ENCODE measurements at regions not wholly inside any gene's neighbourhood (a gene's known extent, or its start where the extent isn't known, plus 50 kb on each side); places are given as distances from the start of the nearest gene placed in this dataset.

- intact Hi-C loops (cut with micrococcal nuclease): no loop called here
- no peaks in the 10 kb centered on the region for H3K36me3 Mint-ChIP-seq
- H3K36me3 ChIP-seq (ENCODE audit: control insufficient read depth, insufficient read depth, low read length): no peaks in the 10 kb centered on the region
- H3K4me3 Mint-ChIP-seq: no peak overlapping the region
- H3K4me1 ChIP-seq (ENCODE audit: control insufficient read depth, insufficient read depth, low read length): no peaks in the 10 kb centered on the region
- no peaks in the 10 kb centered on the region for H3K27me3 ChIP-seq (ENCODE audit: control insufficient read depth, insufficient read depth, low read length)
- peaks cover 5 to 32% of the 10 kb centered on the region in 2 donors for H3K27me3 Mint-ChIP-seq (ENCODE audit: low read depth in 2 of 2)
- no peak overlapping the region for H3K4me3 ChIP-seq (ENCODE audit: low read length)
- no peak for TF ChIP-seq CTCF (IDR thresholded peaks at IDR 0.05)
- ATAC-seq (no peak), DNase-seq (no peak)
- no peaks in the 10 kb centered on the region for H3K9me3 ChIP-seq (ENCODE audit: control insufficient read depth, insufficient read depth, low read length)
- no peak overlapping the region for H3K27ac Mint-ChIP-seq
- H3K27ac ChIP-seq (ENCODE audit: low read length): no peak overlapping the region
- 87% methylated on average over 10 of the region's 10 CpGs for WGBS (ENCODE audit: insufficient coverage)
- H3K9me3 Mint-ChIP-seq: no peaks in the 10 kb centered on the region
- H3K4me1 Mint-ChIP-seq: no peaks in the 10 kb centered on the region
Observed at GRCh38 chr3:150346981-150347863, 60.9 kb upstream of the TSC22D2 start.

- DNase-seq (no peak), ATAC-seq (no peak)
- no peaks in the 10 kb centered on the region for H3K36me3 Mint-ChIP-seq
- Histone ChIP-seq H3K36me3 (ENCODE audit: control insufficient read depth, insufficient read depth, low read length) (no peaks in the 10 kb centered on the region), H3K4me3 (ENCODE audit: low read length) (no peak overlapping the region), H3K9me3 (ENCODE audit: control insufficient read depth, insufficient read depth, low read length) (no peaks in the 10 kb centered on the region), H3K4me1 (ENCODE audit: control insufficient read depth, insufficient read depth, low read length) (no peaks in the 10 kb centered on the region), H3K27me3 (ENCODE audit: control insufficient read depth, insufficient read depth, low read length) (no peaks in the 10 kb centered on the region), H3K27ac (ENCODE audit: low read length) (no peak overlapping the region)
- intact Hi-C loops (cut with micrococcal nuclease): no loop called here
- no peak overlapping the region for H3K4me3 Mint-ChIP-seq
- 95% methylated on average over 4 of the region's 6 CpGs for WGBS (ENCODE audit: insufficient coverage)
- H3K27me3 Mint-ChIP-seq (ENCODE audit: low read depth in 2 of 2): peaks cover 5 to 32% of the 10 kb centered on the region in 2 donors
- no peak for TF ChIP-seq CTCF (IDR thresholded peaks at IDR 0.05)
- no peaks in the 10 kb centered on the region for H3K9me3 Mint-ChIP-seq
- H3K4me1 Mint-ChIP-seq: no peaks in the 10 kb centered on the region
- no peak overlapping the region for H3K27ac Mint-ChIP-seq
Observed at GRCh38 chr3:150346266-150346665, 61.8 kb upstream of the TSC22D2 start.

GRCh38 chr3:150345021-150345538, 63.0 kb upstream of the TSC22D2 start:
- Histone ChIP-seq H3K36me3 (ENCODE audit: control insufficient read depth, insufficient read depth, low read length) (no peaks in the 10 kb centered on the region), H3K4me3 (ENCODE audit: low read length) (no peak overlapping the region), H3K9me3 (ENCODE audit: control insufficient read depth, insufficient read depth, low read length) (no peaks in the 10 kb centered on the region), H3K27me3 (ENCODE audit: control insufficient read depth, insufficient read depth, low read length) (no peaks in the 10 kb centered on the region), H3K4me1 (ENCODE audit: control insufficient read depth, insufficient read depth, low read length) (no peaks in the 10 kb centered on the region), H3K27ac (ENCODE audit: low read length) (no peak overlapping the region)
- H3K4me1 Mint-ChIP-seq: no peaks in the 10 kb centered on the region
- no peak overlapping the region for H3K27ac Mint-ChIP-seq
- no peaks in the 10 kb centered on the region for H3K36me3 Mint-ChIP-seq
- 94% methylated on average over 10 of the region's 10 CpGs for WGBS (ENCODE audit: insufficient coverage)
- H3K27me3 Mint-ChIP-seq (ENCODE audit: low read depth in 2 of 2): peaks cover 6 to 32% of the 10 kb centered on the region in 2 donors
- no peak for ATAC-seq
- H3K4me3 Mint-ChIP-seq: no peak overlapping the region
- DNase-seq: no peak
- H3K9me3 Mint-ChIP-seq: no peaks in the 10 kb centered on the region
- intact Hi-C loops (cut with micrococcal nuclease): no loop called here
- no peak for TF ChIP-seq CTCF (IDR thresholded peaks at IDR 0.05)

Measured in natural killer cell (primary cell).